ENCODE measurements at regions not wholly inside any gene's neighbourhood (a gene's known extent, or its start where the extent isn't known, plus 50 kb on each side); places are given as distances from the start of the nearest gene placed in this dataset.

DNA sequence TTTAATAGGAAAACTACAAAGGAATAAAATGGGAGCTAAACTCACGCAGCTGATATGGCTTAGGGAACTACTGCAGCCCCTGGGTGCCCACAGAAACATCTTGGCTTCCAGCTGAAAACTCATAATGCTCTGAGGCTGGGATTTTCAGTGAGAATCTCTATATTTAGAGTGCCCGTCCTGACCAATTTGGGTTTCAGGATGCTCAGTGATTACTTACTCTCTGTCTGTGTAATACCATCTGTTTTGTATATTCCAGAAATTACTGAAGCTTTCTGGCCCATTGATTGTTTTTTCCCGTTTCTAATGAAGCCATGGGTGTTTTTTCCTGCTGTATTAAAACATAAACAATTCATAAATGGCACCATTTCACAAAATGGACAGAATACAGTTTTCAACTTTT, 50.6 kb upstream of the ZNF385D start:
- TF ChIP-seq SIN3A (IDR thresholded peaks at IDR 0.05; ENCODE audit: borderline replicate concordance, insufficient read depth, low read length) (no peak), FOXP2 (optimal IDR thresholded peaks at IDR 0.05; ENCODE audit: borderline replicate concordance, extremely low read depth, extremely low read length, insufficient read depth) (no peak), TAF1 (IDR thresholded peaks at IDR 0.05; ENCODE audit: borderline replicate concordance, insufficient read depth, low read length) (no peak), POLR2AphosphoS5 (IDR thresholded peaks at IDR 0.05; ENCODE audit: low read depth, low read length) (no peak)
- TF ChIP-seq, protein P1, sequence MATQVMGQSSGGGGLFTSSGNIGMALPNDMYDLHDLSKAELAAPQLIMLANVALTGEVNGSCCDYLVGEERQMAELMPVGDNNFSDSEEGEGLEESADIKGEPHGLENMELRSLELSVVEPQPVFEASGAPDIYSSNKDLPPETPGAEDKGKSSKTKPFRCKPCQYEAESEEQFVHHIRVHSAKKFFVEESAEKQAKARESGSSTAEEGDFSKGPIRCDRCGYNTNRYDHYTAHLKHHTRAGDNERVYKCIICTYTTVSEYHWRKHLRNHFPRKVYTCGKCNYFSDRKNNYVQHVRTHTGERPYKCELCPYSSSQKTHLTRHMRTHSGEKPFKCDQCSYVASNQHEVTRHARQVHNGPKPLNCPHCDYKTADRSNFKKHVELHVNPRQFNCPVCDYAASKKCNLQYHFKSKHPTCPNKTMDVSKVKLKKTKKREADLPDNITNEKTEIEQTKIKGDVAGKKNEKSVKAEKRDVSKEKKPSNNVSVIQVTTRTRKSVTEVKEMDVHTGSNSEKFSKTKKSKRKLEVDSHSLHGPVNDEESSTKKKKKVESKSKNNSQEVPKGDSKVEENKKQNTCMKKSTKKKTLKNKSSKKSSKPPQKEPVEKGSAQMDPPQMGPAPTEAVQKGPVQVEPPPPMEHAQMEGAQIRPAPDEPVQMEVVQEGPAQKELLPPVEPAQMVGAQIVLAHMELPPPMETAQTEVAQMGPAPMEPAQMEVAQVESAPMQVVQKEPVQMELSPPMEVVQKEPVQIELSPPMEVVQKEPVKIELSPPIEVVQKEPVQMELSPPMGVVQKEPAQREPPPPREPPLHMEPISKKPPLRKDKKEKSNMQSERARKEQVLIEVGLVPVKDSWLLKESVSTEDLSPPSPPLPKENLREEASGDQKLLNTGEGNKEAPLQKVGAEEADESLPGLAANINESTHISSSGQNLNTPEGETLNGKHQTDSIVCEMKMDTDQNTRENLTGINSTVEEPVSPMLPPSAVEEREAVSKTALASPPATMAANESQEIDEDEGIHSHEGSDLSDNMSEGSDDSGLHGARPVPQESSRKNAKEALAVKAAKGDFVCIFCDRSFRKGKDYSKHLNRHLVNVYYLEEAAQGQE (IDR thresholded peaks at IDR 0.05; ENCODE audit: insufficient read depth in 1 of 2, low read depth in 2 of 2, low read length in 2 of 2) = no peak

DNA sequence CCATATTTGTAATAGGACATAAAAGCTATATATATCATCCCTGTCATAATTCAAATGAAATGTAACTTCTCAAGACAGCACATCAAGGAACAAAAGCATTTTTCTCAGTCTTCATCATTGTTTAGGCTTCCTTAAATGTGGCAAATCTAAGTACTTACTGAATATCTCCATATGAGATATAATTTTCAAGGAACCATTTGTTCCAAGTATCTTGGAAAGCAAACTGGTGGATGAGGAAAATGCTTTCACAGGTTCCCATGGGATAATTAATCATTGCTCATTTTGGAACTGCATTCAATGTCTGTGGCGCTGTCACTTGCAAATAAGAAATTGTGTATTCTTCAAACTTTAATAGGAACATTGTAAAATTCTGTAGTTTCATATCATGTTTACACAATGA, 52.6 kb upstream of the ZNF385D start:
- TF ChIP-seq FOXP2 (optimal IDR thresholded peaks at IDR 0.05; ENCODE audit: borderline replicate concordance, extremely low read depth, extremely low read length, insufficient read depth) (no peak), POLR2AphosphoS5 (IDR thresholded peaks at IDR 0.05; ENCODE audit: low read depth, low read length) (no peak), TAF1 (IDR thresholded peaks at IDR 0.05; ENCODE audit: borderline replicate concordance, insufficient read depth, low read length) (no peak), SIN3A (IDR thresholded peaks at IDR 0.05; ENCODE audit: borderline replicate concordance, insufficient read depth, low read length) (no peak)

DNA sequence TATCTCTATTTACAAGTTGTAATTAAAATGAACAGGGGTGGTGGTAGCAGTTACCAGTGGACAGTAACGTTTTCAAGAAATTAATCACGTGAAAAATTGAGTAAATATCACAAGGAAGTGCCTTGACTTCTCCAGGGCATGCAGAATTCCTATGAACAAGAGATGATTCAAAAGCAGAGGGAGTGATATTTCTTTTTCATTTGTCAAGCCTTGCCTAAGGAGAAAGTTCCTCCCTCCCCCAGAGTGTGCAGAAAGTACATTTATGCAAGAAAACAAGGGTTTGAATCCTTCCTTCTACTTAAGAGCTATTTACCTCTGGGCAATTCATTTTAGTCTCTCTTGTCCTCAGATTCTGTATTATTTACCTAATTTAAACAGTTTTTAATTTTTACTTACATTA, 53.3 kb upstream of the ZNF385D start:
- TF ChIP-seq, protein P1 (IDR thresholded peaks at IDR 0.05; ENCODE audit: insufficient read depth in 1 of 2, low read depth in 2 of 2, low read length in 2 of 2) = no peak
- TF ChIP-seq POLR2AphosphoS5 (IDR thresholded peaks at IDR 0.05; ENCODE audit: low read depth, low read length) = no peak
- no peak for TF ChIP-seq SIN3A (IDR thresholded peaks at IDR 0.05; ENCODE audit: borderline replicate concordance, insufficient read depth, low read length)
- no peak for TF ChIP-seq TAF1 (IDR thresholded peaks at IDR 0.05; ENCODE audit: borderline replicate concordance, insufficient read depth, low read length)
- no peak for TF ChIP-seq FOXP2 (optimal IDR thresholded peaks at IDR 0.05; ENCODE audit: borderline replicate concordance, extremely low read depth, extremely low read length, insufficient read depth)

DNA sequence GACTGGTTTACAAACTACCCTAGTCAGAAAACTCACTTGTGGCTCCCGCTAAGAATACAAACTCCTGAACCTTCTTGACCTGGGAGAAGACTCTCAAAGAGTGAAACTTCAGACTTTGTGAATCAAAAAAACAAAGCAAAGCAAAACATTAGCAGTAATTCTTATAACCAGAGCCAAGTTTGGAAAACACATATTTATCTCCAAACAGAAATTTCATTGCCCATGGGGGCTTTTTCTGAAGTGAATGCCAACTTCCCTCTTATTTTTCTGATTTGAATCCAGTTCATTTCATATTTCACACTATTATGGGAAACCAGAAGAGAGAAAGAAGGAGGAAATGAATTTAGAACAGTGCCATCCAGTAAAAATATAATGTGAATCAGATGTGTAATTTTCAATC, 55.7 kb upstream of the ZNF385D start:
- TF ChIP-seq FOXP2 (optimal IDR thresholded peaks at IDR 0.05; ENCODE audit: borderline replicate concordance, extremely low read depth, extremely low read length, insufficient read depth) = no peak
- TF ChIP-seq TAF1 (IDR thresholded peaks at IDR 0.05; ENCODE audit: borderline replicate concordance, insufficient read depth, low read length) = no peak
- TF ChIP-seq POLR2AphosphoS5 (IDR thresholded peaks at IDR 0.05; ENCODE audit: low read depth, low read length) = no peak
- TF ChIP-seq, protein P1 (IDR thresholded peaks at IDR 0.05; ENCODE audit: insufficient read depth in 1 of 2, low read depth in 2 of 2, low read length in 2 of 2) = no peak
- TF ChIP-seq SIN3A (IDR thresholded peaks at IDR 0.05; ENCODE audit: borderline replicate concordance, insufficient read depth, low read length) = no peak

DNA sequence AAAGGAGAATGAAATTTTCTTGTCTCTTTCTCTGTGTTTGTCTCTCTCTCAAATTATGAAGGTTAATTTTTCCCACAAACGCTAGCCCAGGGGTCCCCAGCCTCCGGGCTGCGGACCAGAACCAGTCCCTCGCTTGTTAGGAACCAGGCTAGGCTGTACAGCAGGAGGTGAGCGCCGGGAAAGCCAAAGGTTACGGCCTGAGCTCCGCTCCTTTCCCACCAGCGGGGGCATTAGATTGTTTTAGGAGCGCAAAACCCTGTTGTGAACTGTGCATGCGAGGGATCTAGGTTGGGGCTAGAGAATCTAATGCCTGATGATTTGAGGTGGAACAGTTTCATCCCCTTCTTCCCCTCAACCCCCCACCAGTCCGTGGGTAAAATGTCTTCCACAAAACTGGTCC, 74.7 kb upstream of the ZNF385D start:
- no peak for TF ChIP-seq FOXP2 (optimal IDR thresholded peaks at IDR 0.05; ENCODE audit: borderline replicate concordance, extremely low read depth, extremely low read length, insufficient read depth)

DNA sequence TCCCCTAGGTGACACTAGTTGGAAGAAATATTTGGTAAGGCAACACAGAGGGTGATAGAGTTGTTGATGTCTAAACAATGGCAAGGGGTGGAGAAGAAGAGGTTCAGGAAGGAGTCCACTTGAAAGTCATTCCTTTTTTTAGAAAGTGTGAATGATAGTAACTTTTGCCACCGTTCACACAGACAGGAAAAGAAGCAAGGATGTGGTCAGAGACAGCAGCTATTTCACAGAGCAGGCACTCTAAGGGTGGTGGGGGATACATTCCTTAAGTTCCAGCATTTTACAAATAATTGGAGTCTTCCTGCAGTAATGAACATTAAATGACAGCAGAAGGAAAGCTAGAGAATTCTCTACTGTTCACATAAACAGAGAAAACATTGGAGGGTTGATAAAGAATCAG, 75.4 kb upstream of the ZNF385D start:
- TF ChIP-seq POLR2AphosphoS5 (IDR thresholded peaks at IDR 0.05; ENCODE audit: low read depth, low read length) = no peak
- no peak for TF ChIP-seq SIN3A (IDR thresholded peaks at IDR 0.05; ENCODE audit: borderline replicate concordance, insufficient read depth, low read length)
- TF ChIP-seq FOXP2 (optimal IDR thresholded peaks at IDR 0.05; ENCODE audit: borderline replicate concordance, extremely low read depth, extremely low read length, insufficient read depth) = no peak
- no peak for TF ChIP-seq TAF1 (IDR thresholded peaks at IDR 0.05; ENCODE audit: borderline replicate concordance, insufficient read depth, low read length)
- TF ChIP-seq, protein P1 (IDR thresholded peaks at IDR 0.05; ENCODE audit: insufficient read depth in 1 of 2, low read depth in 2 of 2, low read length in 2 of 2) = no peak
